ENCODE measurements at regions not wholly inside any gene's neighbourhood (a gene's known extent, or its start where the extent isn't known, plus 50 kb on each side); places are given as distances from the start of the nearest gene placed in this dataset.

- no peaks in the 10 kb centered on the region for H3K4me1 ChIP-seq (ENCODE audit: control insufficient read depth in 1 of 2, insufficient read depth in 2 of 2, low read length in 2 of 2)
- no peak overlapping the region for H3K27ac ChIP-seq (ENCODE audit: low read depth in 1 of 2, low read length in 2 of 2)
- no peaks in the 10 kb centered on the region for H3K27me3 ChIP-seq (ENCODE audit: control insufficient read depth in 1 of 2, insufficient read depth in 2 of 2, low read length in 1 of 2)
- intact Hi-C loops (cut with DNase I): no loop called here
- DNase-seq: no peak
- no peak overlapping the region for H3K4me3 ChIP-seq (ENCODE audit: low read length in 2 of 2)
- no peaks in the 10 kb centered on the region for H3K36me3 ChIP-seq (ENCODE audit: control insufficient read depth in 1 of 2, insufficient read depth in 2 of 2, low read length in 1 of 2)
- H3K9me3 ChIP-seq (ENCODE audit: control insufficient read depth, low read length): no peaks in the 10 kb centered on the region
- ATAC-seq (ENCODE audit: low FRiP score): no peak
Measured at GRCh38 chr18:51908598-51908944, 431.4 kb upstream of the DCC start.

- intact Hi-C loops (cut with DNase I): no loop called here
- Histone ChIP-seq H3K36me3 (ENCODE audit: control insufficient read depth in 1 of 2, insufficient read depth in 2 of 2, low read length in 1 of 2) (no peaks in the 10 kb centered on the region), H3K27me3 (ENCODE audit: control insufficient read depth in 1 of 2, insufficient read depth in 2 of 2, low read length in 1 of 2) (no peaks in the 10 kb centered on the region), H3K27ac (ENCODE audit: low read depth in 1 of 2, low read length in 2 of 2) (no peak overlapping the region), H3K4me1 (ENCODE audit: control insufficient read depth in 1 of 2, insufficient read depth in 2 of 2, low read length in 2 of 2) (no peaks in the 10 kb centered on the region), H3K4me3 (ENCODE audit: low read length in 2 of 2) (no peak overlapping the region), H3K9me3 (ENCODE audit: control insufficient read depth, low read length) (no peaks in the 10 kb centered on the region)
- no peak for DNase-seq
- no peak for ATAC-seq (ENCODE audit: low FRiP score)
- 61 to 62% methylated on average over 3 of the region's 3 CpGs for WGBS, 2 donors
Measured at GRCh38 chr18:51911584-51911983, 428.4 kb upstream of the DCC start.

GRCh38 chr18:51912381-51912780 lies 427.6 kb upstream of the DCC start:
- no peaks in the 10 kb centered on the region for H3K27me3 ChIP-seq (ENCODE audit: control insufficient read depth in 1 of 2, insufficient read depth in 2 of 2, low read length in 1 of 2)
- ATAC-seq (ENCODE audit: low FRiP score) (no peak), DNase-seq (no peak)
- no peak overlapping the region for H3K27ac ChIP-seq (ENCODE audit: low read depth in 1 of 2, low read length in 2 of 2)
- H3K4me3 ChIP-seq (ENCODE audit: low read length in 2 of 2): no peak overlapping the region
- no peaks in the 10 kb centered on the region for H3K36me3 ChIP-seq (ENCODE audit: control insufficient read depth in 1 of 2, insufficient read depth in 2 of 2, low read length in 1 of 2)
- intact Hi-C loops (cut with DNase I): no loop called here
- H3K9me3 ChIP-seq (ENCODE audit: control insufficient read depth, low read length): no peaks in the 10 kb centered on the region
- no peaks in the 10 kb centered on the region for H3K4me1 ChIP-seq (ENCODE audit: control insufficient read depth in 1 of 2, insufficient read depth in 2 of 2, low read length in 2 of 2)

- no peak overlapping the region for H3K4me3 ChIP-seq (ENCODE audit: low read length in 2 of 2)
- H3K4me1 ChIP-seq (ENCODE audit: control insufficient read depth in 1 of 2, insufficient read depth in 2 of 2, low read length in 2 of 2): no peaks in the 10 kb centered on the region
- DNase-seq (no peak), ATAC-seq (ENCODE audit: low FRiP score) (no peak)
- intact Hi-C loops (cut with DNase I): no loop called here
- WGBS, 2 donors: 15 to 33% methylated on average over 7 of the region's 7 CpGs
- no peak overlapping the region for H3K27ac ChIP-seq (ENCODE audit: low read depth in 1 of 2, low read length in 2 of 2)
- H3K27me3 ChIP-seq (ENCODE audit: control insufficient read depth in 1 of 2, insufficient read depth in 2 of 2, low read length in 1 of 2): no peaks in the 10 kb centered on the region
- H3K9me3 ChIP-seq (ENCODE audit: control insufficient read depth, low read length): no peaks in the 10 kb centered on the region
- no peaks in the 10 kb centered on the region for H3K36me3 ChIP-seq (ENCODE audit: control insufficient read depth in 1 of 2, insufficient read depth in 2 of 2, low read length in 1 of 2)
Measured at GRCh38 chr18:51915176-51915575, 424.8 kb upstream of the DCC start.

GRCh38 chr18:51921862-51922261 lies 418.1 kb upstream of the DCC start:
- Histone ChIP-seq H3K4me3 (ENCODE audit: low read length in 2 of 2) (no peak overlapping the region), H3K27me3 (ENCODE audit: control insufficient read depth in 1 of 2, insufficient read depth in 2 of 2, low read length in 1 of 2) (no peaks in the 10 kb centered on the region), H3K4me1 (ENCODE audit: control insufficient read depth in 1 of 2, insufficient read depth in 2 of 2, low read length in 2 of 2) (no peaks in the 10 kb centered on the region), H3K36me3 (ENCODE audit: control insufficient read depth in 1 of 2, insufficient read depth in 2 of 2, low read length in 1 of 2) (no peaks in the 10 kb centered on the region), H3K9me3 (ENCODE audit: control insufficient read depth, low read length) (peaks cover 2% of the 10 kb centered on the region), H3K27ac (ENCODE audit: low read depth in 1 of 2, low read length in 2 of 2) (no peak overlapping the region)
- WGBS, 2 donors: 85% methylated on average over 3 of the region's 3 CpGs
- intact Hi-C loops (cut with DNase I): no loop called here
- ATAC-seq (ENCODE audit: low FRiP score) (no peak), DNase-seq (no peak)

GRCh38 chr18:51933903-51934302 lies 406.1 kb upstream of the DCC start:
- Histone ChIP-seq H3K27me3 (ENCODE audit: control insufficient read depth in 1 of 2, insufficient read depth in 2 of 2, low read length in 1 of 2) (no peaks in the 10 kb centered on the region), H3K36me3 (ENCODE audit: control insufficient read depth in 1 of 2, insufficient read depth in 2 of 2, low read length in 1 of 2) (no peaks in the 10 kb centered on the region), H3K4me3 (ENCODE audit: low read length in 2 of 2) (no peak overlapping the region), H3K27ac (ENCODE audit: low read depth in 1 of 2, low read length in 2 of 2) (no peak overlapping the region), H3K4me1 (ENCODE audit: control insufficient read depth in 1 of 2, insufficient read depth in 2 of 2, low read length in 2 of 2) (no peaks in the 10 kb centered on the region), H3K9me3 (ENCODE audit: control insufficient read depth, low read length) (peaks cover 2% of the 10 kb centered on the region)
- WGBS, 2 donors: 73 to 80% methylated on average over 1 of the region's 1 CpG
- ATAC-seq (ENCODE audit: low FRiP score) (no peak), DNase-seq (no peak)
- intact Hi-C loops (cut with DNase I): no loop called here

- intact Hi-C loops (cut with DNase I): no loop called here
- no peak for ATAC-seq (ENCODE audit: low FRiP score)
- Histone ChIP-seq H3K27me3 (ENCODE audit: control insufficient read depth in 1 of 2, insufficient read depth in 2 of 2, low read length in 1 of 2) (no peaks in the 10 kb centered on the region), H3K27ac (ENCODE audit: low read depth in 1 of 2, low read length in 2 of 2) (no peak overlapping the region), H3K9me3 (ENCODE audit: control insufficient read depth, low read length) (peaks cover 2% of the 10 kb centered on the region), H3K4me1 (ENCODE audit: control insufficient read depth in 1 of 2, insufficient read depth in 2 of 2, low read length in 2 of 2) (no peaks in the 10 kb centered on the region), H3K36me3 (ENCODE audit: control insufficient read depth in 1 of 2, insufficient read depth in 2 of 2, low read length in 1 of 2) (no peaks in the 10 kb centered on the region), H3K4me3 (ENCODE audit: low read length in 2 of 2) (no peak overlapping the region)
- no peak for DNase-seq
- 80 to 84% methylated on average over 2 of the region's 2 CpGs for WGBS, 2 donors
Measured at GRCh38 chr18:51936115-51936514, 403.9 kb upstream of the DCC start.

GRCh38 chr18:51941999-51942398 lies 398.0 kb upstream of the DCC start:
- intact Hi-C loops (cut with DNase I): no loop called here
- H3K36me3 ChIP-seq (ENCODE audit: control insufficient read depth in 1 of 2, insufficient read depth in 2 of 2, low read length in 1 of 2): no peaks in the 10 kb centered on the region
- H3K9me3 ChIP-seq (ENCODE audit: control insufficient read depth, low read length): peaks cover 2% of the 10 kb centered on the region
- 67 to 72% methylated on average over 2 of the region's 2 CpGs for WGBS, 2 donors
- H3K27ac ChIP-seq (ENCODE audit: low read depth in 1 of 2, low read length in 2 of 2): no peak overlapping the region
- H3K4me1 ChIP-seq (ENCODE audit: control insufficient read depth in 1 of 2, insufficient read depth in 2 of 2, low read length in 2 of 2): no peaks in the 10 kb centered on the region
- no peak for DNase-seq
- H3K4me3 ChIP-seq (ENCODE audit: low read length in 2 of 2): no peak overlapping the region
- H3K27me3 ChIP-seq (ENCODE audit: control insufficient read depth in 1 of 2, insufficient read depth in 2 of 2, low read length in 1 of 2): no peaks in the 10 kb centered on the region
- ATAC-seq (ENCODE audit: low FRiP score): no peak

- no peaks in the 10 kb centered on the region for H3K36me3 ChIP-seq (ENCODE audit: control insufficient read depth in 1 of 2, insufficient read depth in 2 of 2, low read length in 1 of 2)
- DNase-seq: no peak
- no peaks in the 10 kb centered on the region for H3K27me3 ChIP-seq (ENCODE audit: control insufficient read depth in 1 of 2, insufficient read depth in 2 of 2, low read length in 1 of 2)
- no peak overlapping the region for H3K4me3 ChIP-seq (ENCODE audit: low read length in 2 of 2)
- H3K9me3 ChIP-seq (ENCODE audit: control insufficient read depth, low read length): peaks cover 2% of the 10 kb centered on the region
- intact Hi-C loops (cut with DNase I): no loop called here
- no peak for ATAC-seq (ENCODE audit: low FRiP score)
- no peaks in the 10 kb centered on the region for H3K4me1 ChIP-seq (ENCODE audit: control insufficient read depth in 1 of 2, insufficient read depth in 2 of 2, low read length in 2 of 2)
- no peak overlapping the region for H3K27ac ChIP-seq (ENCODE audit: low read depth in 1 of 2, low read length in 2 of 2)
- WGBS, 2 donors: 71 to 76% methylated on average over 1 of the region's 1 CpG
Measured at GRCh38 chr18:51943281-51943680, 396.7 kb upstream of the DCC start.

- WGBS, 2 donors: 61 to 72% methylated on average over 4 of the region's 4 CpGs
- DNase-seq (no peak), ATAC-seq (ENCODE audit: low FRiP score) (no peak)
- H3K27me3 ChIP-seq (ENCODE audit: control insufficient read depth in 1 of 2, insufficient read depth in 2 of 2, low read length in 1 of 2): no peaks in the 10 kb centered on the region
- no peak overlapping the region for H3K27ac ChIP-seq (ENCODE audit: low read depth in 1 of 2, low read length in 2 of 2)
- intact Hi-C loops (cut with DNase I): no loop called here
- no peaks in the 10 kb centered on the region for H3K36me3 ChIP-seq (ENCODE audit: control insufficient read depth in 1 of 2, insufficient read depth in 2 of 2, low read length in 1 of 2)
- peaks cover 1% of the 10 kb centered on the region for H3K9me3 ChIP-seq (ENCODE audit: control insufficient read depth, low read length)
- H3K4me3 ChIP-seq (ENCODE audit: low read length in 2 of 2): no peak overlapping the region
- no peaks in the 10 kb centered on the region for H3K4me1 ChIP-seq (ENCODE audit: control insufficient read depth in 1 of 2, insufficient read depth in 2 of 2, low read length in 2 of 2)
Measured at GRCh38 chr18:51946946-51947345, 393.1 kb upstream of the DCC start.
